Heart left ventricle (tissue), 13 donors: ENCODE measurements at regions not wholly inside any gene's neighbourhood (a gene's known extent, or its start where the extent isn't known, plus 50 kb on each side); places are given as distances from the start of the nearest gene placed in this dataset.

Experiments used
- CTCF ChIP-seq, 12 donors: fragments of 200-600 bp; sonication (generic) in 4 of 12; IDR thresholded peaks; one replicate each; pipeline versions ENCODE4 v1.5.0 to v1.8.0; 2018 to 2022; ENCODE audit warnings: antibody characterized with exemption in 12 of 12, mild to moderate bottlenecking in 5 of 12
- POLR2A ChIP-seq, 2 donors: fragments of 450-650 bp; IDR thresholded peaks; one replicate each; pipeline ENCODE4 v1.6.1; 2017; ENCODE audit warnings: antibody characterized with exemption in 2 of 2, mild to moderate bottlenecking in 2 of 2, moderate library complexity in 2 of 2
- donor health status: ischemic (EF 13 %, LVEDD 7.1; RV severe dilation, severe dysfunction).
- donor health status: DM: no; HTN: yes; CAD: no.
- donor health status: DM: no; HTN: no; CAD: no.
- donor health status: ischemic (EF 25% LVEDD 6.9; RV normal size, moderate dysfunction).
- donor health status: ischemic (EF 25% LVEDD 5.7; RV mildly dilated, moderate dysfunction).
- donor health status: ischemic (EF 35%, LVEDD 5.7; RV mildly dilated, moderate dysfunction).
- donor health status: nonischemic (EF 11% LVEDD 7.7; RV severe dilation, severe dysfunction).
- donor health status: DM: yes; HTN: yes; CAD: no.
- donor health status: PGD.
- donor health status: ischemic (EF 29% LVEDD 5.4; RV normal size, mild dysfunction).
- donor health status: nonischemic (EF 23%, LVEDD 6.1; RV moderate dilation, normal function).

DNA sequence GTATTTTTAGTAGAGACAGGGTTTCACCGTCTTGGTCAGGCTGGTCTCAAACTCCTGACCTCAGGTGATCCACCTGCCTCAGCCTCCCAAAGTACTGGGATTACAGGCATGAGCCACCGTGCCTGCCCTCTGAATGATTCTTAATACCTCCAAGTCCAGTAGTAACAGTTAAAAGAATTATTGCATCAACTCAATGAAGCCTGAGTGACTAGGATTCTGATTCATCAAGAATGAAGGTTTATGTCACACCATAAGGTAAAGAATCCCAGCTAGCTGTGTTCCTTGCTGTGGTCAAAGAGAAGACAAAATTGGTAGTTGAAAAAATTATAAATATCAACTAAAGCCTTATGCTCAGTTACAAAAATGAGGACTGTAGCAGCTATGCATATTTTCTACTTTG lies 81.2 kb upstream of the ABCC4 start:
- no peak for TF ChIP-seq CTCF (IDR thresholded peaks at IDR 0.05)
- TF ChIP-seq POLR2A (IDR thresholded peaks at IDR 0.05): no peak
